ENCODE measurements at regions not wholly inside any gene's neighbourhood (a gene's known extent, or its start where the extent isn't known, plus 50 kb on each side); places are given as distances from the start of the nearest gene placed in this dataset.
"Not testable (repeated sequence)": the region's sequence is repeated elsewhere in the genome, so short reads cannot be mapped to it uniquely, and the experiment has no call there.

DNA sequence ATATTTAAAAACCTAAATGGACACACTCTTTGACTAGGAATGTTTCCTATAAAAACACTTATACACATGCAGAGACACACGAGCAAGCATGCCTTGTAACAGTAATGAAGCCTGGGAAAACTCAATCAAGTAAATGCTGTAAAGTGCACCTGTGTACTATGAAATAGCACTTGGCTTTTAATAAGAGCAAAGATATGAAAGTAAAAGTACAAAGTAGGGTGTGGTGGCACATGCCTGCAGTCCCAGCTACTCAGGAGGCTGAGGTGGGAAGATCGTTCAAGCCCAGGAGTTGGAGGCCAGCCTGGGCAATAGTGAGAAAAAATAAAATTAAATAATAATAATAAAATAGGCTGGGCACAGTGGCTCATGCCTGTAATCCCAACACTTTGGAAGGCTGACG lies 166.9 kb upstream of the GRK3 start:
- DNase-seq = no peak

DNA sequence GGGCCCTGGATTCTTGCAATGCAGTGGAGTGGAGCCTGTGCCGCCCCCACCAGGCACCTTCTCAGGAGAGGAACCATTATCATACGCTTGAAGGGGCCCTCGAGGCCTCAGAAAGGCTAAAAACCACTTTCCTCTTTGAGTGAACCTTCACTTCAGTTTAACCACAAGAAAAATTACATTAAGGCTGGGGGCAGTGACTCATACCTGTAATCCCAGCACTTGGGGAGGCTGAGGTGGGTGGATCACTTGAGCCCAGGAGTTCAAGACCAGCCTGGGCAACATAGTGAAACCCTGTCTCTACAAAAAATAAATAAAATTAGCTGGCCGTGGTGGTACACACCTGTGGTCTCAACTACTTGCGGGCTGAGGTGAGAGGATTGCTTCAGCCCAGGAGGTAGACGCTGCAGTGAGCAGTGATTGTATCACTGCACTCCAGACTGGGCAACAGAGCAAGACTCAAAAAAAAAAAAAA lies 165.8 kb upstream of the GRK3 start:
- DNase-seq = not testable (repeated sequence)

DNA sequence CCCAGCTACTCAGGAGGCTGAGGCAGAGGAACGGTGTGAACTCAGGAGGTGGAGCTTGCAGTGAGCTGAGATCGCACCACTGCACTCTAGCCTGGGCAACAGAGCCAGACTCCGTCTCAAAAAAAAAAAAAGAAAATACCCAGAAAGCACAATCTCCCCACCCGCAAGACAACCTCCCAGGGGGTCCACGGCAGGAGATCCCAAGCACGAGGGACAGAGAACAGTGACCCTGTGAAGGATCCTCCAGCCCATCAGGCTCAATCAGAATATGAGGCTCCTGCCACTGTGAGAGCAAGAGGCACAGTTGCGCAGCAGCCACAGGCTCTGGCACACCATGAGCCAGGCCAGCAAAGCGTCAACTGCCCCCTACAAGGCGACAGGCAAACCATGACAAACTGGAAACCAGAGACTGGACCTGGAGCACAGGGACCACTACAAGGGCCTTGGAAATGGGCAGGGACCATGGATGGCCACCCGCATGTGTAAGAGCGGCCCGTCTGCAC lies 164.8 kb upstream of the GRK3 start:
- DNase-seq = no peak

DNA sequence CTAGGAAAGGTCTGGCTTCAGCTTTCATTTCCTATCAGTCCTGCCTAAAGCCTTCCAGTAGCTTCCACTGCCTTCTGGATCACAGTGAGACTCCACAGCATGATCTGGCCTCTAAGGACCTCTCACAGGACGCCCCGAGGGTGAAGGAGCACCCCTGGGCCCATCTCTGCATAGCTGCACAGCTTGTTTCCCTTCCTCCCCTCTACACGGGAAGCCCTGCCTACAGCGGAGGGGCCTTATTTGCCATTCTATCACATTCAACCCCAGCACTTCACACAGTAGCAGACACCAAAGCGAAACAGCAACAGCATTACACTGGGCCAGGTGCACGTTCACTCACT lies 162.3 kb upstream of the GRK3 start:
- no peak for DNase-seq

DNA sequence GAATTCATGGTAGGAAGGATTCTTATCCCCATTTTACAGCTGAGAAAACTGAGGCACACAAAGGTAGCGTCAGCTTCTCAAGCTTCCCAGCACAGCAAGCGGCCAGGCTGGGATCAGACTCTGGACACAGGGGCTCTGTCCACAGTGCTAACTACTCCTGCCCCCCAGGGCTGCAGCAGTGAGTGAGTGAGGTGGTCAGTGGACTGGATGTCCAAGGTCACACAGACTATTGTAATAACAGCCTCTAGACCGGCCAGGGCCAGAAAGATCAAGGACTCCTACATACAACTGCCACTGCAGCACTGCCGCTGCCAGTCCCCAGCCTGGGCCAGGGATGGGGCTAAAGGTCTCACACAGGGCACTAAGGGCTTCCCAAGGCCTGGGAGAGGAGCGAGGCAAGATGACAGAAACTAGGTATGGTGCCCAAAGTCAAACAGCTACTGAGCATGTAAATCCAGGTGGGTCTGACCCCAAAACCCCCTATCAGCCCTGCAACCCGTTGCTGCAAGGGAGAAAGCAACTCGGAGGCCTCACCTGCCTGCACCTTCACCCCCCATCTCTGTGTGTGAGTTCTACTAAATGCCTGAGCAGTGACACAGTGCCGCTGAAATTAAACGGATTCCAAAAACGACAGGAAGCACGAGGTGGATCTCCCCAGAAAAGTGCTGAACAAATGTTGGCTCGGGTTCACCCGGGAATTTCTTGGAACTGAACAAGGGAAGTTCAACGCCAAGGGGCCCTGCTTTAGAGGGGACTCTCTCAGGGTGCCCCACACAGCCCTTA lies 161.8 kb upstream of the GRK3 start:
- DNase-seq = no peak

DNA sequence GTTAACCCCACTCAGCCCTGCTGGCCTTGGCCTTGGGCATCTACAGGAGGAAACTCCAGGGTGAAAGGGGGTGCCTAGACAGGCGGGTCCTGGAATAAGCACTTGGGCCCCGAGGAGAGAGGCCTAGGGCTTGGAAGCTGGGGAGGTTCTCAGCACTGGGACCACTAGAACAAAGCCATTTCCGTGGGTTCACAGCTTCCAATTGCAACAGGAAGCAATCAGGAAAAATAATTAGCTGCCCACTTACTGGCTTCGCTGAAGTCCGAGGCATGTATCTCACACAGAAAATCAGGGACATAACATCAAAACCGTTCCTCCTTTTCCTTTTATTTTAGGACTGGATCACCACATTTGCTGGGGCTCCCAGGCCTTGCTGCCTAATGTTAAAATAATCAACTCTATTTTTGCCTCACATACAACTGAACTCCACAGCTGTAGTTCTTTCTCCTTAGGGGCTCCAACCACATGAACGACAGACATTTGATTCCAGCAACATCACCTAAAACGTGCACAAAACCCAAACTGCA lies 161.1 kb upstream of the GRK3 start:
- no peak for DNase-seq

DNA sequence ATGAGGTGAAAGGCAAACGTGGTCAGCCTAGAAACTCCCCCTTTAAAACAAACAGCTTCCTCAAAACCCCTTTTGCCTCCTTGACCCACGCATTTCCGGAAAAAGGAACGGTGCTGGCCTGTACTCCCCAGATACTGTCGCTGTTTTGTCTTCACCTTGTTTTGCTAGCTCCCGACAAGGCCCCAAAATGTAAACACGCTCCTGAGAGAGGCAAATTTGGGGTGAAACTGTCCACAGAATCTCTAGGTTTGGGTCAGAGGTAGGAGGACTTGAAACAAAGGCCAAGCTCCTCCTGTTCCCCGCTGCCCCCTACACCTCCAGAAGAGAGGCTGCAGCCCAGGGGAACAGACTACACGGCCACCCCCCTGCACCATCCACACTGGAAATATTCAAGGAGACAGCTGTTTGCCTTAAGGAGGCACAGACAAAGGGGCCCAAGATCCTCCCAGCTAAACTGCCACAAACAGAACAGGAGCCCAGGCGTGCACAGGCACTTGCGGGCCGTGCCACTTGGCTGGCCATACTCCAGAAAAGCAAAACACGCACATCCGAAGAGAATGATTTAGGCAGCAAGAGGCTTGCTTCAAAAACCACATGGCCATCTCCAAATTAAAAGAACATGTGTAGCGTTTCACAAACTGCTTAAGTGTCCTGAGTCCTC lies 160.5 kb upstream of the GRK3 start:
- DNase-seq = peak; percentile 20 to 50

DNA sequence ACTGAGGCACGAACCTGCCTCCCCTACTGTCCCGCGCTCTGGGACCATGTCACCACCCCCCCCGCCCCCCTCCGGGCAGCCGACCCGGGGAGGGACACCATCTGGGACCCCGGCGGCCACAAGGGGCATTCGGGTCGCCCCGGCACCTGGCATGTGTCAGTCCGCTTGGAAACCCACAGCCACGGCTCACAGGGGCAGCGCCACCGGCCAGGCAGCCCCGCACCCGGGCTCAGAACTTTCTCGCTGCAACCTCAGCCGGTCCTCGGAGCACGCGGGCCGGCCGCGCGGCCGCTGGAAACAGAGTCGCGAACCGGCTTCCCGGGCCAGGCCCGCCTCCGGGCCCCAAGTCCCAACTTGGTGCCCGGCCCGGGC lies 159.9 kb upstream of the GRK3 start:
- DNase-seq = no peak

DNA sequence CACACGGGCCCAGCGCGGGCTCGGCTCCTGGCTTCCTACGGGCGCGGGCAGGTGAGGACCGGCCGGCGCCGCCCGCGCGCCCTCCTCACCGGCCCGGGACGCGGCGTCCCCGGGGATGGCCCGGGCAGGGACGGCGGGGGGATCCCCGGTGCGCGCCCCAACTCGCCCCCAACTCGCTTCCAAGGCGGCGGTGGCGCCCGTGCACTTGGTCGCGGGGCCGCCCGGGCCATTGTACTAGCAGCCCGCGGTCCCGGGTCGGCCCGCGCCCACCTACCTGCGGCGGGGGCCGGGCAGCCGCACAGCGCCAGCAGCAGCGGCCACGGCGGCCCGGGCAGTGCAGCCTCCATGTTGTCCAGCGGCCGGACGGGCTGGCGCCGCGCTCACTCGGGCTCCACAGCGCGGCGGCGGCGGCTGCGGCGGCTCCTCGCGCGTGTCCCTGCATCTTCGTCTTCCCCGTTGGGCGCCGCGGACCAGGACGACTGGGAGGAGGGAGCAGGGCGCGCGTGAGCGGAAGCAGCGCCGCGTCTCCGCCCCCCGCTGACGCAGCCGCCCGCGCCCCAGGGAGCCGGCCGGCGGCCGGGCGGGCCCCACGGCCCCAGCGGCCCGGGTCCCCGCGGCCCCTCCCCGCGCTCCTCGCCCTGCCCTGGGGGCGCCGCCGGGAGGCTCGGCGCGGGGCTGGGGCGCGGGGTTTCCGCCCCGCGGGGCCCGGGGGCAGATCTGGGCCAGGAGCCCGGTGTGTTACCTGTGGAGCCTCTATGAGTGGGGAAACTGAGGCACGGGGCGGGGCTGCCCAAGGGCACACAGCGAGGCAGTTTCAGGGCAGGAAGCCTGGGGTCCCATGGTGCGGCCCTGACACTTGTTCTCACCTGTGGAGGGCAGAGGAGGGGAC lies 159.3 kb upstream of the GRK3 start:
- DNase-seq = peak; percentile 72 to 84

DNA sequence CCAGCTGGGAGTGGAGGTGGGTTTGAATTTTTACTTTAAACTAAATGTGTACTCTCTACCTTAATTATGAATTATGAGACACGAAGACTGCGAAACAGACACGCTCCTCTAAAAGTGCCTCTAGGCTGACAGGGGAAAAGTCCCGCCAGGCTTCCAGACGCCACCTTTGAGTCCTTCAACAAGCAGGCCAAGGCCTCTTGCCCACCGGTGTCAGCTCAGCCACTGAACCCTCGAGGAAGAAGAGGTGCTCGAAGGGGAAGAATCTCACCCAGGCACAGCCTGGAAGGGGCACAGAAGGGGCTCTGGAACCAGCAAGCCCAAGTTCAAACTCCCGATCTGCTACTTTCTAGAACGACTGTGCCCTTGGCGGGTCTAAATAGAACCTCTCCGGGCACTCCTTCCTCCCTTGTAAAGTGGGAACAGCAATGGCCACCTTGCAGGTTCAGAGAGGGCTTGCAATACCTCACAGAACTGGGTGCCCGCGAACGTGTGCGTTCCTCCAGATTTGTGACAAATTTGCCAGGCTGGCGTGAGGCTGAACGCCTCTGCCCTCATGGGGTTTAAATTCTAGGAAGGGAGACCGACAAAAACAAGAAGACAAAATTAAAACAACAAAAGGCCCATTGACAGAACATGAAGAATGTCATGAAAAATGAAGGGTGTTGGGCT lies 158.5 kb upstream of the GRK3 start:
- no peak for DNase-seq

DNA sequence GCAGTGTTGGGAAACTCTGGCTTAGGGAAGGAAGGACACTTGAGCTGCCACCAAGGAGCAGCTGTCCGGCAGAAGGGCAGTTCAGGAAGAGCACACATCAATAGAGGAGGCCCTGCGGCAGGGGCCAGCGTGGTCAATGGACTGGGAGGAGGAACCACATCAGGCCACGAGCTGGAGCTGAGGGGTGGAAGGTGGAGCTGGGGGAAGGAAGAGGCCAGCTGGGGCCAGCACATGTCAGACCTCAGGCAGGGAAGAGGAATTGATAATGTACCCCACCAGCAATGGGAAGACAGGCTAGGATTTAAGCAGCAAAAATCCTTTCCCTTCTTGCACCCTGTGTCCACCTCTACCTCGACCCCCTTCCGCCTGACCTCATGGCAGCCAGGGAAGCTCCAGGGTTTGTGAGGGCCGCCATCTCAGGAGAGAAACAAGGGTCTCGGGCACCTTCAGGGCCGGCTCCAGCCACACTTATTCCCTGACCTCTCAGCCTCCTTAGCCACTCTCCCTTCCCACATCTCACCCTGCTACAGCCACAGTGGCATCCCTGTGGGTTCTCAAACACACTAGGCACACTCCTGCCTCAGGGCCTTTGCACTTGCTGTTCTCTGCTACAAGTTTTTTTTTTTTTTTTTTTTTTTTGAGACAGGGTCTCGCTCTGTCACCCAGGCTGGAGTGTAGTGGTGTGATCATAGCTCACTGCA lies 157.8 kb upstream of the GRK3 start:
- peak; percentile 65 to 68 for DNase-seq

DNA sequence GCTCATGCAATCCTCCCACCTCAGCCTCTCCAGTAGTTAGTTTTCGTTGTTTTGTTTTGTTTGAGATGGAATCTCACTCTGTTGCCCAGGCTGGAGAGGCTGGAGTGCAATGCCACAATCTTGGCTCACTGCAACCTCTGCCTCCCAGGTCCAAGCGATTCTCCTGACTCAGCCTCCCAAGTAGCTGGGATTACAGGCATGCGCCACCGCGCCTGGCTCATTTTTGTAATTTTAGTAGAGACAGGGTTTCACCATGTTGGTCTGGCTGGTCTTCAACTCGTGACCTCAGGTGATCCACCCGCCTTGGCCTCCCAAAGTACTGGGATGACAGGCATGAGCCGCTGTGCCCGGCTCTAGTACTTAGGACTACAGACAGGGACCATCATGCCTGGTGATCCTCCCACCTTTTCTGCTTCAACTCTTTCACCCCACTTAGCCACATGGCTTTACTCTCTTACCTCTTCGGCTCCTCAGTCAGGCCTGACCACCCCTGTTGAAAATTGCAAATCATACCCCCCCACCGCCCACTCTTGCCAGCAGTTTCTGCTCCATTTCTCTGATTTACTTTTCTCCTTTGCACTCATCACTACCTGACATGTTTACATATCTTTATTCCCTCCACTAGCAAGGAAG lies 157.1 kb upstream of the GRK3 start:
- no peak for DNase-seq

DNA sequence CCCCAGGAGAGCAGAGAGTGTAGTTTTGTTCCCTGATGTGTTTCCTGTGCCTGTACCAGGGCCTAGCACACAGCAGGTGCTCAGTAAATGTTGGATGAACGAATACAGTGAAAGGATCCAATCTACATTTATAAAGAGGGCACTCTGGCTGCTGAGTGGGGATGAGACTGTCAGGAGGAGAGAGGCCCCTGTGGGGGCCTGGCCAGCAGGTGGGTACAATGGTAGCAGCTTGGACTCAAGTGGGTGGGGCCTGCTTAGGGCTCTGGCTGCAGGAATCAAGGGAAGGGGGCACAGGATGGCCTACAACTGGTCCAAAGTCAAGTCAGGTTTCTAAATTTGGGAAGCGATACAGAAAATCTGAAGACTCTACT lies 156.6 kb upstream of the GRK3 start:
- no peak for DNase-seq

DNA sequence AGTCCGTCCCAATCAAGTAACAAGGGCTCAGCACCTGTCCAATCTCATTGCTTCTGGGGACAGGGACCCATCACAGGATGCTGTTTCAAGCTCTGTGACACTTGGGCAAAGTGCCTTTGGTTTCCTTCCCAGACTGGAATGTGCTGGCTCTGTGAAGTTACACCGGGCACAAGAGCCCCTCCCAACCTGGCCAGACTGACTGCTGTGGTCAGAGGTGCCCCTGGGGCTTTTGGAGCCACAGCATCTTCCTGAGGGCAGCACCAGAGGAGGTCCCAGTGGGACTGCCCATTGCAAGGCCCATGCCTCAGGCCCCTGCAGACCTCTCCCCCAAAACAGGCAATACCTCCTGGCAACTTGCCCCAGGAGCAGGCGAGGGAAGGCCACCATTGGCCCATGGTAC lies 155.2 kb upstream of the GRK3 start:
- DNase-seq = no peak

DNA sequence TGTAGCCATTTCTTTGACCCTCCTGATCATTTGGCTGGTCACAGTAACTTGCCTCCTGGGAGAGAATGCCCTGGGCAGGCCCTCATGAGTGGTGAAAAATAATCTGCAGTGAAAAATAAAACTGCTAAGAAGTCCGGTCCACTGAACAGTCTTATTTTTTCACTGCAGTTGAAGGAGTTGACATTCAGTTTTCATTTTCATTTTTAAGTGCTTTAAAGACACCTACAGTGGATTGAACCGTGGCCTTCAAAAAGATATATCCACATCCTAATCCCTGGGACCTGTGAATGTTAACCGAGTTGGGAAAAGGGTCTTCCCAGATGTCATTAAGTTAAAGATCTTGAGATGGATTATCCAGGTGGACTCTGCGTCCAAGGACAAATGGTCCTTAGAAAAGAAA lies 153.6 kb upstream of the GRK3 start:
- no peak for DNase-seq

DNA sequence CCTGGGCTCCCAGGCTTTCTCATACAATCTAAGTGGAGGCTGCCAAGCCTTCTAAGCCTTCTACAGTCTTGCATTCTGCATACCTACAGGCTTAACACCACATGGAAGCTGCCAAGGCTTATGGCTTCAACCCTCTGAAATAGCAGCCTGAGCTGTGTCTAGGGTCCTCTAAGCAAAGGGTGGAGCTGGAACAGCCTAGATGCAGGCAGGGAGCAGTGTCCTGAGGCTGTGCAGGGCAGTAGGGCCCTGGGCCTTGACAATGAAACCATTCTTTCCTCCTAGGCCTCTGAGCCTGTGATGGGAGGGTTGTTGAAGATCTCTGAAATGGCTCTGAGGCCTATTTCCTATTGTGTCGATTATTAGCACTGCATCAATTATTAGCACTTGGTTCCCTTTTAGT lies 150.9 kb upstream of the GRK3 start:
- no peak for DNase-seq

DNA sequence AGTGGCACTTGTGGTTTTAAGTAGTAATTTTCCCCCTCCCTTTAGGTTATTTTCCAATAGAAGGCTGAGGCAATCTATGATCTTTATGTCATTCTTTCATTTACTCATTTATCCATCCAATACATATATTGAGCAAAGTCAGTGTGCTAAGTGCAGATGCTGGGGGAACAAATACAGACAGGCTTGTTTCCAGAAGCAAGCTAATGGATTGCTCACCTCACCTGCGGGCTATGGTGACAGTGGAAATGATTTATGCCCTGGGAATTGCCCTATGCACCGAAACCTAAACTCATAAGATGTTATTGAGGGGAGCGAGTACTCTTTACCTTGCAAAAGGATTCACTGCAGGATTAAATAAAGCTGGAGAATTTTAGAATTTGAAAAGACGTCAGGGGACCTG lies 148.7 kb upstream of the GRK3 start:
- not testable (repeated sequence) for DNase-seq

DNA sequence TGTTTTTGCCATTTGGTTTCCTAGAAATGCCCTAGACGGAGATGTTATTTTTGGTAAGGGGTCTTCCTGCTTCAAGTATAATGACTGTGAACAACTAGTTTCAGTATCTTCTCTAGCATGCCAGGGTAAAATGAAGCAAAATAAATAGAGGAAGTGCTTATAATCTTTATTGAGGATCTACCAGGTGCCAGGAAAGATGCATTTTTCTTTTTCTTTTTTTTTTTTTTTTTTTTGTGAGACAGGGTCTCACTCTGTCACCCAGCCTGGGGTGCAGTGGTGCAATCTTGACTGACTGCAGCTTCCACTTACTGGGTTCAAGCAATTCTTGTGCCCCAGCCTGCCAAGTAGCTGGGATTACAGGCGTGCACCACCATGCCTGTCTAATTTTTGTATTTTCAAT lies 146.6 kb upstream of the GRK3 start:
- not testable (repeated sequence) for DNase-seq

DNA sequence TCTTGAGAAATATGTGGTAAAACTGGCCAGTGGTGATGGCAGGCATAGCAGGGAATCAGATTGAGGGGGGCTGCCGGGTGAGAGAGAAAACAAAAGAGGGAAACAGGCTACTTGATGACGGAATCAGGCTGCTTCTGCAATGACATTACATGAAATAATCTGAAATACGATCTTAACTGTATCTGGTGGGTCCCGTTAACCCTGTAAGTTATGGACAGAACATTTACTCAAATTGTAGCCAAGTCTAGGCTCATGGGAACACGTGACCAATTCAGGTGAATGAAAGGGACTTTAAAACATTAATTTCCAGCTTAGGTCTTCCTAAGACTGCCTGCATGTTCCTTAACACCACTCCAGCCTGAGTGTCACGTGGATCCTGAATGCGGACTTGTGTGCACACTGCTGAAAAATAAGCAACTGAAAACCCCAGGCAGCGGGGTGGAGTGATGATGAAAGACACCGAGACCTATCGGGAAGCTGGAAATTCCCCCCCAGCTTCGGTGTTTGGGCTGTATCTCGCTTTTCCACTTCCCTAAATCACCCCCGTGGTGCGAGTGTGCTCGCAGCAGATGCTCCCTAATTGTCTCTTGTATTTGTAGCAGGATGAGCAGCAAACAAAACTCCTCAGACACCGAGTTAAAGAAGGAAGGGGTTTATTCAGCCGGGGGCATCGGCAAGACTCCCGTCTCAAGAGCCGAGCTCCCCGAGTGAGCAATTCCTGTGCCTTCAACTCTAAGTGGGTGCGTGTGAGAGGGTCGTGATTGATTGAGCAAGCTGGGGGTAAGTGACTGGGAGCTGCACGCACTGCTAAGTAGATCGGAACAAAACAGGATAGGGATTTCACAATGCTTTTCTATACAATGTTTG lies 145.0 kb upstream of the GRK3 start:
- peak; percentile 86 to 93 for DNase-seq

DNA sequence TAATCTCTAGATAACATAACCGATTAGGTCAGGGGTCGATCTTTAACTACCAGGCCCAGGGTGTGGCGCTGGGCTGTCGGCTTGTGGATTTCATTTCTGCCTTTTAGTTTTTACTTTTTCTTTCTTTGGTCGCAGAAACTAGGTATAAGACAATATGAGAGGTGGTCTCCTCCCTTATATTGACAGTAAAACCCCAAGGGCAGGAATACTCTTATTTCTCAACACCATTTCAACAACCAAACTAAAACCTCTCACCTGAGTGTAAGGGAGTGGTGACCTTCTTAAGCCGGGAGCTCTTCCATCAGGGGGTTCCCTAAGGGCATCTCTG lies 144.4 kb upstream of the GRK3 start:
- DNase-seq = not testable (repeated sequence)
